GM18909 (cell line): ENCODE measurements at regions not wholly inside any gene's neighbourhood (a gene's known extent, or its start where the extent isn't known, plus 50 kb on each side); places are given as distances from the start of the nearest gene placed in this dataset.
"Not testable (repeated sequence)": the region's sequence is repeated elsewhere in the genome, so short reads cannot be mapped to it uniquely, and the experiment has no call there.

Experiments used
- ATAC-seq: cut with Tn5 transposase; IDR thresholded peaks from one replicate; pipeline ENCODE4 v1.9.1; 2021; ENCODE audit warnings: mild to moderate bottlenecking; ENCODE audit not compliant: unreplicated experiment, poor library complexity

DNA sequence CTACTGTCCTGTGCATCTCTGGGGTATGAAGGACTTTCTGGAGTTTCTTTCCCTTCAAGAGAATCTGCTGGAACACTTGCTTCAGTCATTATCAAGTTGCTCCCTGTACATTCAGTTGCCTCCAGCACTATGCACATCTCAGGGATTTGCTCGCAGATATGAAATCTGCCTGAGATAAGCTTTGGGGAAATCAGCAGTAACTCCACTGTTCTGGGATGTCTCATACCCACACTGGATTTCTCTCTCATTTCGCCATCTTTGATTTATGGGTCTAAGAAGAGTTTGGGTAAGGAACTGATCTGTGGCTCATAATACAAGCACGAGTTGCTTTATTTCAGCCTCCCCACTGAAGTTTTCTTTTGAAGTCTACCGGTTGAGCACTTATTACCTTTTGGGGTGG, 585.6 kb downstream of the PSAT1 start:
- no peak for ATAC-seq

- no peak for ATAC-seq
Measured at GRCh38 chr9:78884611-78885150, 587.8 kb downstream of the PSAT1 start.

- no peak for ATAC-seq
Measured at GRCh38 chr9:78892182-78892581, 595.3 kb downstream of the PSAT1 start.

DNA sequence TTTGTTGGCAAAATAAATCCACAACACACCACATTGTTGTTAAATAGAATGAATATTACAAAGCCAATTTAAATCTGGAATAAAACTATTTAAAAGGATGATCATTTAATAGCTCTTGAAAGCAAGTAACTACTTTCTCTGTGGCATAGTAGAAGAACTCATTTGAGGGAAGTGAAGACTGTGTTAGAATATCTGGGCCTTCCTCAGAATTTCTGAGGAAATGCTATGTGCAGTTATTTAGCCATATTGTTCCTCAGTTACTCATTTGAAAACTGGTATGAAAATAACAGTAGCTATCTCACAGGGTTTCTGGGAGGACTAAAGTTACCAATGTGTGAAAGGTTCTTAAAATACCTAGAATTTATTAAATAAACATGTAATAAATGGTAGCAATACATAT, 595.8 kb downstream of the PSAT1 start:
- no peak for ATAC-seq

- no peak for ATAC-seq
Measured at GRCh38 chr9:78893774-78894401, 597.0 kb downstream of the PSAT1 start.

GRCh38 chr9:78896479-78896878, 599.6 kb downstream of the PSAT1 start:
- ATAC-seq: no peak

- ATAC-seq: no peak
Measured at GRCh38 chr9:78898234-78898633, 601.3 kb downstream of the PSAT1 start.

DNA sequence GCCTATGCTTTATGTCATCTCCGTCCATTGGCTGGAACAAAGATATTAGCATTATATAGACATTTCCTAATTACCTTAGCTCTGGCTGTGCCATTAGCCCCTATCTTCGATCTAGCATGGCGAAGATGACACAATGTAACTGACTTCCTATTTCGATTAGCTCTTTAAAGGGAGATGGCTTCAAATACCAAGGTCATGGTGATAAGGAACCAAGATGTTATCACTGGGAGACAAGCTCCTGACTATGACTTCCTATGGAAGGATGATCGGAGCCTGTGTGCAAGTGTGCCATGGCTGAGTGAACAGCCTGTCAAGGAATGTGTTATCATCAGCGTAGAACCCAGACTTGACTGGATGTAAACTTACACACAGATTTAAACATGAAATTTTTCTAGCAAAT, 602.1 kb downstream of the PSAT1 start:
- ATAC-seq: no peak

GRCh38 chr9:78900500-78900899, 603.6 kb downstream of the PSAT1 start:
- no peak for ATAC-seq

DNA sequence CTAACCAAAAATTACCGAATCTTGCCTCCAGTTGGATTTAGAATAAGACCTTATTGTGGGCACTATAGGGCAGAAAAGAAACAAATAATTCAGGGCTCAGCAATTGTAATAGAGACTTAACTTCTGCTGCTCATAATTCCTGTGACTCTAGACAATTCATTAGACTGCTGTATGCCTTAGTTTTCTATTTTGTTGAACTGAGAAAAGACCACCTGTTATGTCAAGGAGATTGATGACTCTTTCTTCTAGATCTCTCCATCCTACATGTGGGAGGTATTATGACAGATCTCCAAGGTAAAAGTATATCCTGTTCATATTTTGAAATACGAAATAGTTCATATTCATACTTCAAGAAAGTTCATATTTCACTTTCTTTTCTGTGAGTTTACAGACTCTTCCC, 605.1 kb downstream of the PSAT1 start:
- ATAC-seq: no peak

DNA sequence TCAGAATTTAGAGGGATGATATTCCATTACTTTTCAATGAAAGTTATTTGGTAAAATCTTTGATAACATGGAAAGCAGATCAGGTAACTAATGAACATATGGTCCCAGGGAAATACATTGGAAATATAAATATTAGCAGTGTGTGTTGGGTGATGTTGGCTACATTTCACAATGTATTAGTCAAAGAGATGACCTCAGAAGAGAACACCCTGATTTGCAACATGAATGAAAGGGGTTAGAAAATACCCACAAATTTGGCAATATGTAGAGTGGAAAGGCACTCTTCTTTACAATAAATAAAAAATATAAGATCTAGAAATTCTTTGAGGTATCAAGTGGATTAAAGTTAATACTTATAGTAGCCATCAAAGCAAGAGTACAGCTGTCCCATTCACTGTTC, 606.7 kb downstream of the PSAT1 start:
- ATAC-seq: no peak

GRCh38 chr9:78904686-78905085, 607.8 kb downstream of the PSAT1 start:
- no peak for ATAC-seq

DNA sequence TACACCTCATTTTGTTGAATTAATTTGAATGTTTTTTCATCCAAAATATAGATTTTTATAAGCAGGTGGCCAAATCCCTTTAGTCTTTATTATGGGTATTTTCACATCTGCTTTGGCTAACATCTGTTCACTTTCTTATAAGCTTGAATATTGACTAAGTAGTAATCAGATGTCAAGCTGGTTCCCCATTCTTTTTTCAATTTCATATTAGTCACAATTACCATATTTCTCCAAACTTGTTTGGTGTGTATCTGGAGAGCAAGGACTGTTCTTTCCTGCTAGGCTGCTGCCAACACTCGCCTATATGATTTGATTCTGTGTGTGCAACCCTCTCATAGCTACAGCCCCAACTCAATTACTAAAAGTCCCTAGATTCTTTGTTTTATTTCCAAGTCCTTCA, 608.5 kb downstream of the PSAT1 start:
- no peak for ATAC-seq

- no peak for ATAC-seq
Measured at GRCh38 chr9:78905986-78906755, 609.2 kb downstream of the PSAT1 start.

GRCh38 chr9:78909566-78909965, 612.6 kb downstream of the PSAT1 start:
- no peak for ATAC-seq

DNA sequence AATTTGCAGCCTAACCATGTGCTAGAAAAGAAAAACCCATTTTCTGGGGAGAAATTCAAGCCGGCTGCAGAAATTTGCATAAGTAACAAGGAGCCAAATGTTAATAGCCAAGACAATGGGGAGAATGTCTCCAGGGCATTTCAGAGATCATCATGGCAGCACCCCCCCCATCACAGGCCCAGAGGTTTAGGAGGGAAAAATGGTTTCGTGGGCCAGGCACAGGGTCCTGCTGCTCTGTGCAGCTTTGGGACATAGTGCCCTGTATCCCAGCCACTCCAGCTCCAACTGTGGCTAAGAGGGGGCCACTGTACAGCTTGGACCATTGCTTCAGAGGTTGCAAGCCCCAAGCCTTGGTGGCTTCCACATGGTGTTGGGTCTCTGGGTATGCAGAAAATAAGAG, 620.0 kb downstream of the PSAT1 start:
- not testable (repeated sequence) for ATAC-seq

- no peak for ATAC-seq
Measured at GRCh38 chr9:78918976-78919375, 622.1 kb downstream of the PSAT1 start.

DNA sequence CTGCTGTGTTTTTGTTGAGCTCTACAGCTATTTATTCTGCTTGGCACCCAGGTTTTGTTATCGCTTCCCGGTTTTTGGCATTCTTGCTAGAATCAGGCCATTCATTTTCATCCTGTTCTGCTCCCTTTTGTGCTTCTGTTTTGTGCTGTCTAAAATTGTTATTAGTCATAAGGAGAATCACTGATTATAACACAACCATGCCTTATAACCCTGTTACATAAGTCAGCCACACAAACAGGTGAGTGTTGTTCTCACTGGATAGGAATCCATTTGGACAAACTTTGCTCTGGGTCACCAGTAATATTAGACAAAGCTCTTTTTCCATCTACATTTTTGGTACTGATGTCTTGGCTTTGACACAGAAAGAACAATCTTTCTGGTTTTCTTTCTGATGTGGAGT, 622.8 kb downstream of the PSAT1 start:
- no peak for ATAC-seq

GRCh38 chr9:78921341-78921740, 624.4 kb downstream of the PSAT1 start:
- ATAC-seq: no peak

DNA sequence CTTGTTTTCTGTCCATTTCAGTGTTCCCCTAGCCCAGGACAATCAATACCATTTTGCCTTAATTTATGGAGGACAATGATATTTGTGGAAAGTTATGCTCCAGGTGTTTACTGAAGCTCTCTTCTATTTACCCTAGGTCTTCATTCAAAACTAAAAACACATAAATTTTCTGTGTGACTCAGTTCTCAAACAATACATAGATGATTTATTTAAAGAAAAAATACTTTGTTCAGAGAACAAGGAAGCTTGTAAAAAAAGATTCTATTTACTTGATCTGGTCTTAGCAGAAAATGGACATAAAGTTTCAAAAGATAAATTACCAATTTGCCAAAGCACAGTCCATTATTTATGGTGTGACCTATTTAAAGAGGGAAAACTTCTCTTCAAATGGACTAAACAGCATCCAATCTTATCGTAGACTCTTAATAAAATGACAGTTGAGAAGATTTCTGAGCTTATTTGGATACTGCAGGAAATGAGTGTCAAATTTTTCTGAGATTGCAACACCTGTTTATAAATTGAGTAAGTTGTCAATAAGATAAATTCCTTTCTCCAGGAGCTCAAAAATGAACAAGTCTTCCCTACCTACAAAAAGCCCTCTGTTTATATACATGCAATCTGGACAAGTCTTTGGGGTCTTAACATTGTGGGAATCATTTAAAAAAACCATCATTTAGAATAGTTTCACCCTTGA, 627.2 kb downstream of the PSAT1 start:
- no peak for ATAC-seq
